DND-41 (cell line): ENCODE measurements at regions not wholly inside any gene's neighbourhood (a gene's known extent, or its start where the extent isn't known, plus 50 kb on each side); places are given as distances from the start of the nearest gene placed in this dataset.

Experiments
- ATAC-seq: fragments of 200-7000 bp; cut with Tn5 transposase; 3 replicates; pipeline ENCODE4 v1.9.1; 2021; ENCODE audit warnings: low read depth; ENCODE audit not compliant: insufficient read depth
- DNase-seq: peaks from one replicate; pipeline ENCODE4 v3.0.0-alpha.2; 2020
- H2AFZ ChIP-seq: 2 replicates; pipeline ENCODE4 v1.6.0; 2012; ENCODE audit warnings: low read depth, low read length
- H3K27ac ChIP-seq: 2 replicates; pipeline ENCODE4 v1.5.1; 2012; ENCODE audit warnings: low read length, inconsistent platforms
- H3K27me3 ChIP-seq: fragments of 200-600 bp; sonication (generic); 2 replicates; pipeline ENCODE4 v1.6.0; 2012; ENCODE audit warnings: low read length, mild to moderate bottlenecking, inconsistent platforms; ENCODE audit not compliant: insufficient read depth, poor library complexity
- H3K36me3 ChIP-seq: 2 replicates; pipeline ENCODE4 v1.5.1; 2012; ENCODE audit warnings: low read length, inconsistent platforms; ENCODE audit not compliant: insufficient read depth
- H3K4me1 ChIP-seq: 2 replicates; pipeline ENCODE4 v1.5.1; 2012; ENCODE audit warnings: mild to moderate bottlenecking, low read length; ENCODE audit not compliant: insufficient read depth
- H3K4me2 ChIP-seq: 2 replicates; pipeline ENCODE4 v1.6.0; 2012; ENCODE audit warnings: mild to moderate bottlenecking, moderate library complexity, low read length, inconsistent platforms; ENCODE audit not compliant: insufficient read depth
- H3K4me3 ChIP-seq, 2 experiments: fragments of 200-600 bp in 1 of 2; shearing (Covaris generic) in 1 of 2; 2 replicates each; pipeline ENCODE4 v1.5.1; 2012 to 2016; ENCODE audit warnings: inconsistent platforms in 2 of 2, low read length in 2 of 2, mild to moderate bottlenecking in 2 of 2, low read depth in 1 of 2, moderate library complexity in 1 of 2
- H3K79me2 ChIP-seq: 2 replicates; pipeline ENCODE4 v1.6.0; 2012; ENCODE audit warnings: low read length, inconsistent platforms; ENCODE audit not compliant: insufficient read depth
- H3K9ac ChIP-seq: 2 replicates; pipeline ENCODE4 v1.6.0; 2012; ENCODE audit warnings: low read depth, mild to moderate bottlenecking, inconsistent platforms, low read length, moderate library complexity
- H3K9me3 ChIP-seq: 2 replicates; pipeline ENCODE4 v1.5.1; 2012; ENCODE audit warnings: low read length, moderate library complexity, mild to moderate bottlenecking, inconsistent platforms; ENCODE audit not compliant: insufficient read depth, severe bottlenecking
- H4K20me1 ChIP-seq: 2 replicates; pipeline ENCODE4 v1.6.0; 2012; ENCODE audit warnings: low read length; ENCODE audit not compliant: insufficient read depth
- CTCF ChIP-seq: IDR thresholded peaks from 2 replicates; pipeline ENCODE4 v1.5.1; 2012; ENCODE audit warnings: borderline replicate concordance, low read length, moderate library complexity, mild to moderate bottlenecking; ENCODE audit not compliant: poor library complexity, severe bottlenecking; ENCODE audit errors: extremely low read depth
- EZH2 ChIP-seq: IDR thresholded peaks from 3 replicates; pipeline ENCODE4 v1.6.1; 2012; ENCODE audit warnings: borderline replicate concordance, low read depth, mild to moderate bottlenecking, moderate library complexity, low read length, inconsistent platforms; ENCODE audit not compliant: severe bottlenecking

- Histone ChIP-seq H3K79me2 (no peaks in the 10 kb centered on the region), H4K20me1 (no peaks in the 10 kb centered on the region), H3K4me2 (no peak overlapping the region), H2AFZ (no peak overlapping the region), H3K9me3 (no peaks in the 10 kb centered on the region), H3K4me3 (no peak overlapping the region), H3K36me3 (no peaks in the 10 kb centered on the region), H3K27me3 (no peaks in the 10 kb centered on the region), H3K27ac (no peak overlapping the region), H3K4me1 (no peaks in the 10 kb centered on the region), H3K9ac (no peak overlapping the region)
- no peak for ATAC-seq
- no peak for DNase-seq
- TF ChIP-seq EZH2 (no peak), CTCF (no peak)
These were observed 1104.0 kb upstream of the PIK3C3 start for GRCh38 chr18:40851014-40851429.

- no peaks in the 10 kb centered on the region for H3K79me2 ChIP-seq
- H4K20me1 ChIP-seq: no peaks in the 10 kb centered on the region
- no peak for DNase-seq
- ATAC-seq: no peak
- no peak overlapping the region for H3K4me2 ChIP-seq
- no peak overlapping the region for H2AFZ ChIP-seq
- H3K27me3 ChIP-seq: no peaks in the 10 kb centered on the region
- no peaks in the 10 kb centered on the region for H3K4me1 ChIP-seq
- H3K9me3 ChIP-seq: no peaks in the 10 kb centered on the region
- H3K9ac ChIP-seq: no peak overlapping the region
- H3K27ac ChIP-seq: no peak overlapping the region
- no peak overlapping the region for H3K4me3 ChIP-seq
- TF ChIP-seq CTCF (no peak), EZH2 (no peak)
- no peaks in the 10 kb centered on the region for H3K36me3 ChIP-seq
These were observed 1105.1 kb upstream of the PIK3C3 start for GRCh38 chr18:40849886-40850285.

GRCh38 chr18:40841467-40841866 is 1113.6 kb upstream of the PIK3C3 start:
- Histone ChIP-seq H3K79me2 (no peaks in the 10 kb centered on the region), H3K4me2 (no peak overlapping the region), H3K36me3 (no peaks in the 10 kb centered on the region), H3K9ac (no peak overlapping the region), H3K4me3 (no peak overlapping the region), H4K20me1 (no peaks in the 10 kb centered on the region), H3K27me3 (no peaks in the 10 kb centered on the region), H3K27ac (no peak overlapping the region), H3K4me1 (no peaks in the 10 kb centered on the region), H3K9me3 (no peaks in the 10 kb centered on the region), H2AFZ (no peak overlapping the region)
- DNase-seq (no peak), ATAC-seq (no peak)
- TF ChIP-seq EZH2 (no peak), CTCF (no peak)

GRCh38 chr18:40841063-40841462 is 1114.0 kb upstream of the PIK3C3 start:
- TF ChIP-seq EZH2: no peak
- ATAC-seq: no peak
- Histone ChIP-seq H3K4me2 (no peak overlapping the region), H3K4me3 (no peak overlapping the region), H3K9ac (no peak overlapping the region), H2AFZ (no peak overlapping the region), H4K20me1 (no peaks in the 10 kb centered on the region), H3K36me3 (no peaks in the 10 kb centered on the region), H3K27ac (no peak overlapping the region), H3K79me2 (no peaks in the 10 kb centered on the region), H3K27me3 (no peaks in the 10 kb centered on the region), H3K4me1 (no peaks in the 10 kb centered on the region), H3K9me3 (no peaks in the 10 kb centered on the region)
- no peak for DNase-seq
